ENCODE measurements at regions not wholly inside any gene's neighbourhood (a gene's known extent, or its start where the extent isn't known, plus 50 kb on each side); places are given as distances from the start of the nearest gene placed in this dataset.
A peak's percentile ranks its signal among the peaks of the same experiment; 100 is the strongest.

DNA sequence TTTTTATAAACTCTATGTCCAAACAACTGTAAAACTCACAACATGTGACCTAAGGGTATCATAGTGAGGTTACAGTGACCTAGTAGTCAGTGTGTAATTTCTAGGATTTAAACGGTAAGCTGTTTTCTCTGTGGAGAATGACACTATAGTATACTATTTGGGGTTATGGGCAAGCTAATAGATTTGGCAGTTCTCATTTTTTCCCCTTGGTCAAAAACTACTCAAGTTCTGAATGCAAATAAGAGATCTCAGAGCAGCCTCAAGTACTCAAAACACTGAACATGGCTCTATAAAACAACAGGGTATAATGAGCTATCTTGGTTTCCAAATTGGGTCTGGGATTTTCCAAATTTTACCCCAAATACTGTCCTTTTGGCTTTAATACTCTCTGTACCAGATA is 88.5 kb upstream of the HMCN1 start:
- no peak overlapping the region for H4K8ac ChIP-seq (replicated peaks; ENCODE audit: insufficient read length, low read depth, low read length)
- no peak overlapping the region for H2BK15ac ChIP-seq (ENCODE audit: low read depth, low read length)
- no peak overlapping the region for H4K91ac ChIP-seq (ENCODE audit: insufficient read length, low read depth, low read length)
- DNase-seq: no peak
- peak overlapping the region; percentile 79 to 100 (median 95); a peak in 6 of 7 replicates for H3K27ac Mint-ChIP-seq
- no peaks in the 10 kb centered on the region for H4K20me1 ChIP-seq (ENCODE audit: control insufficient read depth, insufficient read depth, insufficient read length)
- no peak overlapping the region for H3K18ac ChIP-seq (ENCODE audit: insufficient read length, low read depth, low read length)
- no peak overlapping the region for H2BK12ac ChIP-seq (ENCODE audit: insufficient read length, low read depth, low read length)
- no peaks in the 10 kb centered on the region for H3K79me2 ChIP-seq (ENCODE audit: insufficient read depth, low read length)
- H3K56ac ChIP-seq (ENCODE audit: insufficient read length, low read depth, low read length): no peak overlapping the region
- TF ChIP-seq, protein P1, sequence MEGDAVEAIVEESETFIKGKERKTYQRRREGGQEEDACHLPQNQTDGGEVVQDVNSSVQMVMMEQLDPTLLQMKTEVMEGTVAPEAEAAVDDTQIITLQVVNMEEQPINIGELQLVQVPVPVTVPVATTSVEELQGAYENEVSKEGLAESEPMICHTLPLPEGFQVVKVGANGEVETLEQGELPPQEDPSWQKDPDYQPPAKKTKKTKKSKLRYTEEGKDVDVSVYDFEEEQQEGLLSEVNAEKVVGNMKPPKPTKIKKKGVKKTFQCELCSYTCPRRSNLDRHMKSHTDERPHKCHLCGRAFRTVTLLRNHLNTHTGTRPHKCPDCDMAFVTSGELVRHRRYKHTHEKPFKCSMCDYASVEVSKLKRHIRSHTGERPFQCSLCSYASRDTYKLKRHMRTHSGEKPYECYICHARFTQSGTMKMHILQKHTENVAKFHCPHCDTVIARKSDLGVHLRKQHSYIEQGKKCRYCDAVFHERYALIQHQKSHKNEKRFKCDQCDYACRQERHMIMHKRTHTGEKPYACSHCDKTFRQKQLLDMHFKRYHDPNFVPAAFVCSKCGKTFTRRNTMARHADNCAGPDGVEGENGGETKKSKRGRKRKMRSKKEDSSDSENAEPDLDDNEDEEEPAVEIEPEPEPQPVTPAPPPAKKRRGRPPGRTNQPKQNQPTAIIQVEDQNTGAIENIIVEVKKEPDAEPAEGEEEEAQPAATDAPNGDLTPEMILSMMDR (conservative IDR thresholded peaks at IDR 0.05): no peak
- H3K27ac ChIP-seq (ENCODE audit: insufficient read length, low read depth, low read length): peak overlapping the region; percentile 92
- H2AFZ ChIP-seq (ENCODE audit: low read length): no peak overlapping the region
- H3K9ac ChIP-seq (ENCODE audit: extremely low read depth, insufficient read length, low read length): no peak overlapping the region
- H2AK5ac ChIP-seq (ENCODE audit: insufficient read length, low read length): no peak overlapping the region
- H3K14ac ChIP-seq (ENCODE audit: insufficient read depth, low read length): no peak overlapping the region
- H3K9me3 Mint-ChIP-seq: peaks cover 44 to 58% of the 10 kb centered on the region in 2 experiments
- no peaks in the 10 kb centered on the region for H3K79me1 ChIP-seq (ENCODE audit: insufficient read depth, low read depth, low read length, poor library complexity, severe bottlenecking)
- no peaks in the 10 kb centered on the region; the same call in 1 of the 2 replicates for H3K4me1 ChIP-seq (ENCODE audit: insufficient read depth, low read length)
- H3K4ac ChIP-seq (ENCODE audit: low read depth, low read length): no peak overlapping the region
- peaks cover 38% of the 10 kb centered on the region in 2 experiments for H3K4me1 Mint-ChIP-seq
- H2BK20ac ChIP-seq (ENCODE audit: low read depth, low read length, poor library complexity, severe bottlenecking): peak overlapping the region; percentile 75
- peaks cover 19% of the 10 kb centered on the region for H3K9me3 ChIP-seq (ENCODE audit: control insufficient read depth, low read depth, low read length)
- no peaks in the 10 kb centered on the region for H3K23me2 ChIP-seq (ENCODE audit: insufficient read length, low read depth, low read length, poor library complexity, severe bottlenecking)
- H3K36me3 Mint-ChIP-seq (ENCODE audit: insufficient read depth in 1 of 3, low read depth in 3 of 3): peaks cover 35 to 61% (median 46%) of the 10 kb centered on the region in 3 experiments
- no peak overlapping the region for H3K4me2 ChIP-seq (ENCODE audit: insufficient read depth, insufficient read length, low read length)
- H2BK5ac ChIP-seq (ENCODE audit: insufficient read length, low read length): no peak overlapping the region
- no peak overlapping the region for H3K23ac ChIP-seq (ENCODE audit: insufficient read length, low read depth, low read length)
- H2BK120ac ChIP-seq (ENCODE audit: low read depth, low read length, poor library complexity, severe bottlenecking): no peak overlapping the region
- H4K5ac ChIP-seq (ENCODE audit: insufficient read length, low read depth, low read length): no peak overlapping the region
- H3K4me3 Mint-ChIP-seq: 0 out of 5 replicates have a peak overlapping the region, but pooled peaks of 1 of the 2 experiments have one; percentile 37
- H3T11ph ChIP-seq (ENCODE audit: low read length): no peak overlapping the region
- no CpG with 5 or more reads among the region's 1 CpG for WGBS (ENCODE audit: extremely low coverage, insufficient read length, low lambda C conversion rate)
- no peaks in the 10 kb centered on the region for H3K27me3 ChIP-seq (ENCODE audit: insufficient read depth, low read length)
- peaks cover 4% of the 10 kb centered on the region for H3K27me3 Mint-ChIP-seq (ENCODE audit: low read depth)

All from H9 (cell line).